MM.1S (cell line): ENCODE measurements at regions not wholly inside any gene's neighbourhood (a gene's known extent, or its start where the extent isn't known, plus 50 kb on each side); places are given as distances from the start of the nearest gene placed in this dataset.

Experiments
- DNase-seq: peaks from one replicate; pipeline ENCODE4 v3.0.0-alpha.2; 2015
- H2AFZ ChIP-seq: fragments of 300-600 bp; sonication (generic); 2 replicates; pipeline ENCODE4 v1.6.0; 2016; ENCODE audit warnings: antibody characterized with exemption, low read length
- H3F3A ChIP-seq: fragments of 300-600 bp; sonication (generic); 2 replicates; pipeline ENCODE4 v1.6.1; 2016; ENCODE audit warnings: mild to moderate bottlenecking, antibody characterized with exemption, low read length, moderate library complexity, mixed read lengths; ENCODE audit not compliant: insufficient read depth
- H3K27ac ChIP-seq: fragments of 300-600 bp; sonication (generic); 2 replicates; pipeline ENCODE4 v1.5.1; 2016; ENCODE audit warnings: mild to moderate bottlenecking, low read length
- H3K27me3 ChIP-seq: fragments of 300-600 bp; sonication (generic); replicated peaks from 2 replicates; pipeline ENCODE4 v1.6.0; 2016; ENCODE audit warnings: low read length; ENCODE audit not compliant: insufficient read depth
- H3K36me3 ChIP-seq: fragments of 300-600 bp; sonication (generic); replicated peaks from 2 replicates; pipeline ENCODE4 v1.6.1; 2016; ENCODE audit warnings: mild to moderate bottlenecking, low read length, mixed read lengths; ENCODE audit not compliant: insufficient read depth
- H3K4me1 ChIP-seq: fragments of 300-600 bp; sonication (generic); 2 replicates; pipeline ENCODE4 v1.6.1; 2016; ENCODE audit warnings: low read length, mixed read lengths
- H3K4me2 ChIP-seq: fragments of 300-600 bp; sonication (generic); 2 replicates; pipeline ENCODE4 v1.6.0; 2016; ENCODE audit warnings: low read depth, low read length
- H3K4me3 ChIP-seq: fragments of 300-600 bp; sonication (generic); 2 replicates; pipeline ENCODE4 v1.5.1; 2016; ENCODE audit warnings: low read length, mixed read lengths
- H3K79me2 ChIP-seq: fragments of 300-600 bp; sonication (generic); 2 replicates; pipeline ENCODE4 v1.6.1; 2016; ENCODE audit warnings: mixed run types, low read length, mixed read lengths
- H3K9ac ChIP-seq: fragments of 300-600 bp; sonication (generic); 2 replicates; pipeline ENCODE4 v1.6.1; 2016; ENCODE audit warnings: low read length, mixed read lengths
- H3K9me2 ChIP-seq: fragments of 300-600 bp; sonication (generic); replicated peaks from 2 replicates; pipeline ENCODE4 v1.6.1; 2016; ENCODE audit warnings: mild to moderate bottlenecking, low read length, mixed read lengths; ENCODE audit not compliant: insufficient read depth
- H3K9me3 ChIP-seq: fragments of 300-600 bp; sonication (generic); replicated peaks from 2 replicates; pipeline ENCODE4 v1.6.1; 2016; ENCODE audit warnings: mild to moderate bottlenecking, low read length, mixed read lengths; ENCODE audit not compliant: insufficient read depth
- H4K20me1 ChIP-seq: fragments of 300-600 bp; sonication (generic); 2 replicates; pipeline ENCODE4 v1.6.1; 2016; ENCODE audit warnings: mild to moderate bottlenecking, low read length, moderate library complexity, mixed read lengths; ENCODE audit not compliant: insufficient read depth
- CTCF ChIP-seq: fragments of 300-600 bp; sonication (generic); IDR thresholded peaks from 2 replicates; pipeline ENCODE4 v1.5.1; 2016; ENCODE audit warnings: antibody characterized with exemption, low read length, mixed read lengths
- EZH2 ChIP-seq: fragments of 300-600 bp; sonication (generic); optimal IDR thresholded peaks from 2 replicates; pipeline ENCODE3; 2017; ENCODE audit warnings: low read depth, mild to moderate bottlenecking, antibody characterized with exemption, low read length, mixed read lengths
- EZH2phosphoT487 ChIP-seq: fragments of 300-600 bp; sonication (generic); IDR thresholded peaks from 2 replicates; pipeline ENCODE4 v1.6.1; 2018; ENCODE audit warnings: antibody characterized with exemption, low read length

GRCh38 chr10:9811601-9812000 is 1206.1 kb upstream of the CELF2 start:
- no peak overlapping the region for H3K27ac ChIP-seq
- no peak overlapping the region for H3K4me2 ChIP-seq
- H3K4me1 ChIP-seq = no peaks in the 10 kb centered on the region
- no peaks in the 10 kb centered on the region for H3K79me2 ChIP-seq
- H3K27me3 ChIP-seq = no peaks in the 10 kb centered on the region
- H2AFZ ChIP-seq = no peak overlapping the region
- H3F3A ChIP-seq = no peaks in the 10 kb centered on the region
- no peaks in the 10 kb centered on the region for H4K20me1 ChIP-seq
- TF ChIP-seq EZH2phosphoT487 (no peak), EZH2 (no peak), CTCF (no peak)
- H3K9ac ChIP-seq = no peak overlapping the region
- no peaks in the 10 kb centered on the region for H3K9me3 ChIP-seq
- no peaks in the 10 kb centered on the region for H3K36me3 ChIP-seq
- H3K9me2 ChIP-seq = no peaks in the 10 kb centered on the region
- no peak for DNase-seq
- H3K4me3 ChIP-seq = no peak overlapping the region

- Histone ChIP-seq H3K9me3 (no peaks in the 10 kb centered on the region), H2AFZ (no peak overlapping the region), H3K36me3 (no peaks in the 10 kb centered on the region), H3K4me2 (no peak overlapping the region), H3K9ac (no peak overlapping the region), H3F3A (no peaks in the 10 kb centered on the region), H3K79me2 (no peaks in the 10 kb centered on the region), H3K4me1 (no peaks in the 10 kb centered on the region), H3K27me3 (no peaks in the 10 kb centered on the region), H3K27ac (no peak overlapping the region), H4K20me1 (no peaks in the 10 kb centered on the region), H3K4me3 (no peak overlapping the region), H3K9me2 (no peaks in the 10 kb centered on the region)
- no peak for DNase-seq
- TF ChIP-seq CTCF (no peak), EZH2 (no peak), EZH2phosphoT487 (no peak)
These were observed 1203.3 kb upstream of the CELF2 start for GRCh38 chr10:9814285-9814864.

- Histone ChIP-seq H3K79me2 (no peaks in the 10 kb centered on the region), H3K9me2 (no peaks in the 10 kb centered on the region), H3F3A (no peaks in the 10 kb centered on the region), H3K9me3 (no peaks in the 10 kb centered on the region), H3K27me3 (no peaks in the 10 kb centered on the region), H3K36me3 (no peaks in the 10 kb centered on the region), H3K4me3 (no peak overlapping the region), H3K4me1 (no peaks in the 10 kb centered on the region), H2AFZ (no peak overlapping the region), H3K27ac (no peak overlapping the region), H4K20me1 (no peaks in the 10 kb centered on the region), H3K9ac (no peak overlapping the region), H3K4me2 (no peak overlapping the region)
- no peak for DNase-seq
- TF ChIP-seq CTCF (no peak), EZH2 (no peak), EZH2phosphoT487 (no peak)
These were observed 1197.7 kb upstream of the CELF2 start for GRCh38 chr10:9819756-9820494.
